A549 (cell line): ENCODE measurements at regions not wholly inside any gene's neighbourhood (a gene's known extent, or its start where the extent isn't known, plus 50 kb on each side); places are given as distances from the start of the nearest gene placed in this dataset.

Experiments
- CTCF ChIP-seq: fragments of >200 bp; sonication (Bioruptor Twin); formaldehyde crosslinking; IDR thresholded peaks from 3 replicates; pipeline ENCODE4 v1.5.1; 2016
- ZC3H11A ChIP-seq: fragments of 450-650 bp; IDR thresholded peaks from 2 replicates; pipeline ENCODE4 v1.6.1; 2014; ENCODE audit warnings: antibody characterized with exemption, mild to moderate bottlenecking
- ZFP36 ChIP-seq: fragments of 450-650 bp; IDR thresholded peaks from 2 replicates; pipeline ENCODE4 v1.6.1; 2014; ENCODE audit warnings: borderline replicate concordance; ENCODE audit not compliant: partially characterized antibody

GRCh38 chr3:145489011-145489410, 672.0 kb downstream of the PLOD2 start:
- no peak for TF ChIP-seq CTCF
- TF ChIP-seq ZFP36 = no peak
- TF ChIP-seq ZC3H11A = no peak
